Stimulated activated memory B cell treated with anti-CD40 and anti-IgM and Interleukin-4, amounts not matched to agents 10 μg/mL and 1 μg/mL and 100 μg/mL, for 72 hours (primary cell): ENCODE measurements at regions not wholly inside any gene's neighbourhood (a gene's known extent, or its start where the extent isn't known, plus 50 kb on each side); places are given as distances from the start of the nearest gene placed in this dataset.

Experiments
- ATAC-seq: fragments of 150-1000 bp; cut with Tn5 transposase; 2 replicates; pipeline ENCODE4 v1.10.0; 2021
- H3K27ac Mint-ChIP-seq: one replicate; pipeline ENCODE4 v1.8.0; 2022; ENCODE audit warnings: mild to moderate bottlenecking, mixed read lengths
- H3K27me3 Mint-ChIP-seq: one replicate; pipeline ENCODE4 v1.8.0; 2022; ENCODE audit warnings: mixed read lengths
- H3K36me3 Mint-ChIP-seq: one replicate; pipeline ENCODE4 v1.8.0; 2022; ENCODE audit warnings: mixed read lengths
- H3K4me1 Mint-ChIP-seq: one replicate; pipeline ENCODE4 v1.8.0; 2022; ENCODE audit warnings: mixed read lengths
- H3K4me3 Mint-ChIP-seq: one replicate; pipeline ENCODE4 v1.8.0; 2022; ENCODE audit warnings: mild to moderate bottlenecking, moderate library complexity, mixed read lengths
- H3K9me3 Mint-ChIP-seq: one replicate; pipeline ENCODE4 v1.8.0; 2022; ENCODE audit warnings: mixed read lengths

DNA sequence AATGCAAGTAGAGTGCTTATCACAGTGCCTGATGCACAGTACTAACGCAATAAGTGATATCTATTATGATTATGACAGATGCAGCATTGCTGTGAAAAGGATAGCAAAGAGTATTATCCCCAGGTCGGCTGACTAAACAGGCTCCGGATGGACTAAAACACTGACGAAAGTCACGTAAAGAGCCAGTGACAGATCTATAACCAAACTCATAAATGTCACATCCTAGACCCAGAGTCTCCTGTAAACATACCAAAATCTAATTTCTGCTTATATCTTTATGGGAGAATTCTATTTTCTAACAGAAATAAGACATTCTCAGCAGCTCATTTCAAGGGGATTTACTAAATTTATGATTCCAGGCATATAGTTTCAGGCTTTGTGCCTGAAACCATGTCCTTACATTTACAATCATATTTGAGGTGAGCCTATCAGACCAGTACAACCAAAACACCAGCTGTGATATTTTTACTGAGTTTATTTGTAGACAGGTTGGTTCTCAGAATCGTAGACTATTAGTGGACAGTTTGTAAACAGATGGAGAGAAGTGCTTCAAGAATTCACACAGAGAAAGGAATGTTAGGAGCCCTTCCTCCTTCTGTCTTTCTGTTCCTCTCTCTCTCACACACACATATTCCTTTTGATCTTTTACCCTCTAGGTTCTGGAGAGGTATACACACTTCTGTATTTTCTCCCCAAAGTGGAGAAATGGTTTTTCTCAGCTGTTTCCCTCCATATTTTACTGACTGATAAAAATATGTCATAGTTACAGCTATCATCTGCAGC, 52.4 kb upstream of the WDR26 start:
- no peak for ATAC-seq
- H3K4me3 Mint-ChIP-seq: no peak overlapping the region
- no peaks in the 10 kb centered on the region for H3K27me3 Mint-ChIP-seq
- peaks cover 5% of the 10 kb centered on the region for H3K4me1 Mint-ChIP-seq
- no peak overlapping the region for H3K27ac Mint-ChIP-seq
- H3K36me3 Mint-ChIP-seq: peaks cover 7% of the 10 kb centered on the region
- H3K9me3 Mint-ChIP-seq: peaks cover 4% of the 10 kb centered on the region

DNA sequence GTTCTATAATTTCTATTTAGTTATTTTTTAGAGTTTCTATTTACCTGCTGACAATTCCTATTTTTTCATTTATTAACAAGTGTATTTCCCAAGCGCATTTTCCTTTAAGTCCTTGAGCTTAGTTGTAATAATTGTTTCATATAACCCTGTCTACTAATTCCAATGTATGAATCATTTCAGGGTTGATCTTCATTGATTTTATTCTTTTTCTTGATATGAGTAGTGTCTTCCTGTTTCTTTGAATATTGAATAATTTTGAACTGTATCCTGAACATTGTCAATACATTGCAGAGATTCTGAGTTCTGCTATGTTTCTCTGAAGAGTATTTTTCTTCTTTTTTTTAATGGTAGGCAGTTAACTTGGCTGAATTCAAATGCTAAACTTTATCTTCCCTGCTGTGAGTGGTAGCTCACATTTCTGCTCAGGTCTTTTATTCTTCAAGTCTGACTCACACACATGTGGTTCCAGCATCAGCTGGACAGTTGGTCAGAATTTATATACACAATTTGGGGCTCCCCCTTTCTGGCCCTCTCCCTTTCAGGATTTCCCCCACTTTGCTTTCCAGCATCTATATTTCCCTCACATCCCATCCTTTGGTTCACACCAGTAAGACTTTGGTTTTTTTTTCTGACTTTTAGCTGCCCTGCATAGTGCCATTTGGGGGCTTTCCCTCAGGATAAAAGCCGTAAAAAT, 54.4 kb upstream of the WDR26 start:
- ATAC-seq: no peak
- Mint-ChIP-seq H3K36me3 (peaks cover 7% of the 10 kb centered on the region), H3K27ac (no peak overlapping the region), H3K9me3 (peaks cover 4% of the 10 kb centered on the region), H3K4me1 (peaks cover 5% of the 10 kb centered on the region), H3K4me3 (no peak overlapping the region), H3K27me3 (no peaks in the 10 kb centered on the region)

DNA sequence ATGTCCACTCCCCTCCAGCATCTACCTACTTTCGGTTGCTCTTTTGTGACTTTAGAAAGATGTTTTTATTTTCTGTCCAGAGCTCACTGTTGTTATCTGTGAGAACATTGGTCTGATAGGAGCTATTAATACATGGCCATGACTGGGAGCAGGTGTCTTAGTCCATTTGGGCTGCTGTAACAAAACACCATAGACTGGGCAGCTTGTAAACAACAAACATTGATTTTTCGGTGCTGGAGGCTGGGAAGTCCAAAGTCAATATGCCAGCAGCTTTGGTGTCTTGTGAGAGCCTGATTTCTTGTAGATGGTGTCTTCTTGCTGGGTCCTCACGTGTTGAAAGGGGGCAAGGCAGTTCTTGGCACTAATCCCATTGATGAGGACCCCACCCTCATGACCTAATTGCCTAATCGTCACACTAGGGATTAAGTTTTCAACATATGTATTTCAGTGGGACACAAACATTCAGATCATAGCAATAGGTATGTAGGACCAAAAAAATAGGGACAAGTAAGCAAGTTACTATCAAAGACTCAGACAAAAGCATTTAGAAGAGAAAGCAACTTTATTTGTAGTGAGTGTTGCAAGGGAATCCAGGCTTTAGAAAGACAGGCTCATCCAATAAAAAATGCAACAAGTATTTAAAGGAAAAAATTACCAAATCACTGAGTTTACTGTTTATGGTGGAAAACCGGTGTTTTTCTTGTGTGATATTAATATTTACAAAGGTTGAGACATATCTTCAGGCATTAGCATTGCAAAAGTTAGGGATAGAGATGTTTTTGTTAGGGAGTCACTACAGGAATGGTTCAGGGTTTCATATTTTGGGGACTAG, 55.2 kb upstream of the WDR26 start:
- no peak overlapping the region for H3K4me3 Mint-ChIP-seq
- no peak overlapping the region for H3K27ac Mint-ChIP-seq
- H3K27me3 Mint-ChIP-seq: no peaks in the 10 kb centered on the region
- peaks cover 5% of the 10 kb centered on the region for H3K4me1 Mint-ChIP-seq
- H3K9me3 Mint-ChIP-seq: peaks cover 4% of the 10 kb centered on the region
- no peak for ATAC-seq
- peaks cover 7% of the 10 kb centered on the region for H3K36me3 Mint-ChIP-seq

DNA sequence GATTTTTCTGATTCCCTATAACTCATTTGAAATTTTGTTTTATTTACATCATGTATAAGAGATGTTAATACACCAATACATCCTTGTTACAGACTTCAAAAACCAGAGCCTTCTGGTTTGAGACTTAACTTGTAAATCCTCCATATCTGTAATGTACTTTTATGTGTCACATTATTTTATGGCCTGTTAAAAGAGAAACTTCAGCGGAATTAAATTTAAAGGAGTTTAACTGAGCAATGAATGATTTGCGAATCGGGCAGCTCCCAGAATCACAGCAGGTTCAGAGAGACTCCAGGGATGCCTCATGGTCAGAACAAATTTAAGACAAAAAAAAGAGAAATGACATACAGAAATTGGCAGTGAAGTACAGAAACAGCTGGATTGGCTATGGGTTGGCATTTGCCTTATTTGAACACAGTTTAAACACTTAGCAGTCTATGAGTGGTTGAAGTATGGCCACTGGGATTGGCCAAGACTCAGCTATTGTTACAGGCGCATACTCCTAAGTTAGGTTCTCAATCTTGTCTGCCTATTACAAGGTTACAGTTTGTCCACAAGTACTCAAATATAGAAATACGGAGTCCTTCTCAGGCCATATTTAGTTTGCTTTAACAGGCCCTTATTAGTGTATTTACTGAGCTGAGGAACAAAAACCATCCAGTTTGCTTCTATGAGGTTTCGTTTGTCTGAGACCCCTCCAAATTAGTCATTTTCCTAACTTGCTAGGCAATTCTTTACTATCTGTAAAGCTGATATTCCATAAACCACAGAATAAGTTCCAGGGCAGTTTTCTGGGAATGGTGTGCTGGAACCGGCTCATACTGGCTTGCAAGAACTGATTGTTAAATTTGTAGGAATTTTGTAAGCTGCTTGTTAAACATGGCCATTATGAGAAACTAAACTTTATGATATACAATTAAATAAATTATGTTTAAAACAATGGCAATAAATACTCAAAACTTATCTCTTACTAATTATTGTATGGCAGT, 56.2 kb upstream of the WDR26 start:
- ATAC-seq: no peak
- no peak overlapping the region for H3K4me3 Mint-ChIP-seq

DNA sequence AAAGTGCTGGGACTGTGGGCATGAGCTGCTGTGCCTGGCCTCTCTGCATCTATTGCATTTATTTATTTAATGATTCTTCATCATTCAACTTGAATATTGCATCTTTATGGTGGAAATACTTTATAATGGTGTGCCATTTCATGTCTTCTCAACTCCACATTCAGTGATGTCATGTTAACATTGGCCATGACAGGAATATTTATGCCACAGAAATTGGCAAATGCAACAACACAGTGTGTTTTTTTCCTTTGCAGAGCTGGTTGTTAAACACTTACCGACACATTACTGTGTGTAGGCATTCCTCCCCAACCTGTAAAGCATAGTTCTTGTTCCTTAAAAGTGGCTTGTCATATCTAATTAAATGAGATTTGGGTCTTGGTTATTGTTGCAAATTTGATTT, 57.4 kb upstream of the WDR26 start:
- H3K9me3 Mint-ChIP-seq: peaks cover 8% of the 10 kb centered on the region
- H3K4me3 Mint-ChIP-seq: no peak overlapping the region
- H3K36me3 Mint-ChIP-seq: peaks cover 19% of the 10 kb centered on the region
- no peak overlapping the region for H3K27ac Mint-ChIP-seq
- ATAC-seq: no peak
- H3K27me3 Mint-ChIP-seq: no peaks in the 10 kb centered on the region
- H3K4me1 Mint-ChIP-seq: peaks cover 8% of the 10 kb centered on the region

More for the DNA sequence above, 56.2 kb upstream of the WDR26 start:
- no peaks in the 10 kb centered on the region for H3K27me3 Mint-ChIP-seq
- H3K9me3 Mint-ChIP-seq: peaks cover 4% of the 10 kb centered on the region
- peaks cover 14% of the 10 kb centered on the region for H3K36me3 Mint-ChIP-seq
- H3K27ac Mint-ChIP-seq: no peak overlapping the region
- peaks cover 5% of the 10 kb centered on the region for H3K4me1 Mint-ChIP-seq

DNA sequence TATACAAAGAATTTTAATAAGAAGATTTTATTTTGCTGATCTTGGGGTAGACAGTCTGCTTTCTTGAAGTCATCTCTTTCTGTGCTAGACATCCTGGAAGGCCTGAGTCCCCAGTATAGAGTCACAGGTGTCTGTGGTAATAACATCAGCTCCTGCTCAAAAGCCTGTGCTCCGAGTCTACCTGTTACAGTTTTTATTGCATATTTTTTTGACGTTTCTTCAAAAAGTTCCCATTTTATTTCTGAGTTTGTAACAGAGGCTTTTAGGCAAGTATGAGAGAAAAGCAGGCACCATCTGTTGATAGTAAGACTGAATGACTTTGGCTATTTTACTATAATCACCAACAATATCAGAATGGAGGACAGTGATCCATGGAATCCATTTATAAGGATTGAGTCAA, 58.0 kb upstream of the WDR26 start:
- Mint-ChIP-seq H3K27me3 (no peaks in the 10 kb centered on the region), H3K4me3 (no peak overlapping the region), H3K36me3 (peaks cover 20% of the 10 kb centered on the region), H3K9me3 (peaks cover 9% of the 10 kb centered on the region), H3K27ac (no peak overlapping the region), H3K4me1 (peaks cover 15% of the 10 kb centered on the region)
- ATAC-seq: no peak

DNA sequence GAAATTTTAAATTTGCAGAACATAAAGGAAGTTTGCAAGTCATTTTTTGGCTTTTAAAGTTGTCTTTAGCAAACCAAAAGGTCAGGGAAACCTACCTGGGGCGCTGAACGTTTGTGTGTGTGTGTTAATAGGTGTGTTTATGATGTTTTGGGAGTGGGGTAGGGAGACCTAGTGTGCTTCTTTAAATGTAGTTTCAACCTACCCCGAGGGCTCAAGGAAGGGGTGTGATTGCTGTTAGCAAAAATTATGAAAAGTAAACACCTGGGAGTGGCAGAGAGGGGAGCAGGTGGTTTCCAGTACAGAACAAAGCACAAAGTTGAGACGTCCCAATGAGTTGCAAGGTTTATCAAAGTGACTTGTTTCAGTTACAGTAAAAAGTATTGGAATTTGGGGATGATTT, 58.7 kb upstream of the WDR26 start:
- Mint-ChIP-seq H3K27ac (no peak overlapping the region), H3K9me3 (peaks cover 9% of the 10 kb centered on the region), H3K27me3 (no peaks in the 10 kb centered on the region), H3K4me3 (no peak overlapping the region), H3K36me3 (peaks cover 20% of the 10 kb centered on the region), H3K4me1 (peaks cover 21% of the 10 kb centered on the region)
- ATAC-seq: no peak

DNA sequence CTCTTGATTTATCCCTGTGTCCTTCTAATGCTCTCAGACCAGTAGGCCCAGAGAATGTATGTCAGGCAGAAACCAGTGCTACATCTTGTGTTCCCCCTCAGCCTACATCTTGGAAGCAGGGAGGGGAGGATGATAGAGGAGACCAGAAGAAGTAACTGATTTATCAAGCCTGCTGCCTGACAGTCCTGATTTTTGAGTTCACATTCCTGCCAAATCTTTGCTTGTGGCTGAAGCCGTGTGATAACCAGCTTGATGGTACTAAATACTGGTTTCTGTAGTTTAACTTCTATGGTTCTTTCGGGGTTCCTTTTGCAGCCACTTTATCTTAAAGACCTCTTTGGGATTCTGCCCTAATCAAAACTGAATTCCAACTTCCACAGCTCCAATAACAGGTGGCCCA, 59.7 kb upstream of the WDR26 start:
- ATAC-seq: no peak
- Mint-ChIP-seq H3K4me1 (peaks cover 24% of the 10 kb centered on the region), H3K27me3 (no peaks in the 10 kb centered on the region), H3K27ac (no peak overlapping the region), H3K4me3 (no peak overlapping the region), H3K9me3 (peaks cover 6% of the 10 kb centered on the region), H3K36me3 (peaks cover 15% of the 10 kb centered on the region)

DNA sequence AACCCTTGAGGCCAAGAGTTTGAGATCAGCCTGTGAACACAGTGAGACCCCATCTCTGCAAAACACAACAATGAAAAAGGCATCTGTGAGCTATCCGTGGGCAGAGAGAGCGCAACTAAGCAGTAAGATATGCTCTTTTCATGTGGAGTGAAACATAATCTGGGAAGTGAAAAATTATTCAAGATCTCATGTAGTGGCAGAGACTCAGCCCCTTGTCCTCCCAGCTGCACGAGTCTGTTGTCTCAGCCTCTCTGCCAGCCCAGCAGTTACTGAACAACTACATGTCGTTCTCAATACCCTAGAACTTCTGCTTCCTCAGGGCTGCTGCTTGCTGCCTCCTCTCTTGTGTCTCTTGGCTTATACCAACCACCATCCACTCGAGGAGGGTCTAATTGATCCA, 61.3 kb upstream of the WDR26 start:
- H3K36me3 Mint-ChIP-seq: peaks cover 12% of the 10 kb centered on the region
- H3K4me3 Mint-ChIP-seq: no peak overlapping the region
- H3K9me3 Mint-ChIP-seq: peaks cover 5% of the 10 kb centered on the region
- peaks cover 27% of the 10 kb centered on the region for H3K4me1 Mint-ChIP-seq
- H3K27ac Mint-ChIP-seq: peak overlapping the region; percentile 13
- no peaks in the 10 kb centered on the region for H3K27me3 Mint-ChIP-seq
- ATAC-seq: no peak

DNA sequence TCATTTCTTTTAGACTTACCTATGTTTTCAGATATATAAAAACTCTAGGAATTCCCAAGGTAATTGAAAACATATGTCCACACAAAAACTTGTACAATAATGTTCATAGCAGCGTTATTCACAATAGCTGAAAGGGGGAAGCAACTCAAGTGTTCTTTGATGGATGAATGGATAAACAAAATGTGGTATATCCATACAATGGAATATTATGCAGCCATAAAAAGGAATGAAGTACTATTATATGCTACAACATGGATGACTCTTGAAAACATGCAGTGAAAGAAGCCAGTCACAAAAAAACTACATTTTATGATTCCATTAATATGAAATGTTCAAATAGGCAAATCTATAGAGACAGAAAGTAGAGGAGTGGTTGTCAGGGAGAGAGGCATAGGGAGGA, 62.2 kb upstream of the WDR26 start:
- Mint-ChIP-seq H3K4me3 (no peak overlapping the region), H3K27ac (peak overlapping the region; percentile 86), H3K4me1 (peaks cover 27% of the 10 kb centered on the region), H3K27me3 (no peaks in the 10 kb centered on the region), H3K36me3 (peaks cover 12% of the 10 kb centered on the region), H3K9me3 (peaks cover 5% of the 10 kb centered on the region)
- no peak for ATAC-seq

DNA sequence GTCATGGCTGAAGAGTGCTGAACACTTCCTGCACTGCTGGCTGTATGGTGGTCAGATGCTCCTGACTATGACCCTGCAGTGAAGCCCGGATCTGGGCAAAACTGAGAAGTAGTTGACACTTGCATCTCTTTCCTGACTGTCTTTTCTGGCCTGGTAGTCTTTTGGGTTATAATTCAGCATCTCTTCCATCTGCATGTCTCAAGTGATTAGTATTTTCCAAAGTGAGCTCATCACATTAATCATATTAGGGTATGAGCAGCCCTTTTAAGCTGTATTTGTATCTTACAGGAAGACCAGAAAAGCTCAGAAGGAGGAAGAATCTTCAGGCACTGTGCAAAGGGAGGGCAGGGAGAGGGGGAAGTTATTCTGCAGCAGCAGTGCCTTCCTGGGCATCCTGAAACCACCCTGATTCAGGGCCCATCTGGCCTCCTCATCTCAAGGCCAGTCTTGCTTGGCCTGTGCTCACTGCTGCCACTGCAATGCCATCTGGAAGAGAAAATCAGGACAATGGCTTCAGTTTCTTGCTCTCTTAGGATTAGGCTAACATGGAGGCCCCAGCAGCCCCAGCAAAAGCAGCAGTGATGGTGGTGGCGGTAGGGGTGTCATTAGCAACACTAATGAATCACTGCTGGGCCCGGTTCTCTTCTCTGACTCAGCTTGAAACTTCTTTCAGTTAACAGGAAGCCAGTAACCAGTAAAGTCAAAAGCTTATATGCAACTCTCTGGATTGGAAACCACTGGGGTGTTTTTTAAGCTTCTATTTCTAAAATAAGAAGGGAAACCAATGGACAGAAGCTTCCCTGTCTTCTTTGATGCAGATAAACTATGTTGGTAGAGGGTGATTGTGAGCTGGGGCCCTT, 63.3 kb upstream of the WDR26 start:
- H3K27me3 Mint-ChIP-seq: no peaks in the 10 kb centered on the region
- H3K36me3 Mint-ChIP-seq: peaks cover 12% of the 10 kb centered on the region
- peak overlapping the region; percentile 86 for H3K27ac Mint-ChIP-seq
- H3K4me1 Mint-ChIP-seq: peaks cover 34% of the 10 kb centered on the region
- peak overlapping the region; percentile 43 for H3K4me3 Mint-ChIP-seq
- ATAC-seq: peak; percentile 95
- H3K9me3 Mint-ChIP-seq: peaks cover 5% of the 10 kb centered on the region

DNA sequence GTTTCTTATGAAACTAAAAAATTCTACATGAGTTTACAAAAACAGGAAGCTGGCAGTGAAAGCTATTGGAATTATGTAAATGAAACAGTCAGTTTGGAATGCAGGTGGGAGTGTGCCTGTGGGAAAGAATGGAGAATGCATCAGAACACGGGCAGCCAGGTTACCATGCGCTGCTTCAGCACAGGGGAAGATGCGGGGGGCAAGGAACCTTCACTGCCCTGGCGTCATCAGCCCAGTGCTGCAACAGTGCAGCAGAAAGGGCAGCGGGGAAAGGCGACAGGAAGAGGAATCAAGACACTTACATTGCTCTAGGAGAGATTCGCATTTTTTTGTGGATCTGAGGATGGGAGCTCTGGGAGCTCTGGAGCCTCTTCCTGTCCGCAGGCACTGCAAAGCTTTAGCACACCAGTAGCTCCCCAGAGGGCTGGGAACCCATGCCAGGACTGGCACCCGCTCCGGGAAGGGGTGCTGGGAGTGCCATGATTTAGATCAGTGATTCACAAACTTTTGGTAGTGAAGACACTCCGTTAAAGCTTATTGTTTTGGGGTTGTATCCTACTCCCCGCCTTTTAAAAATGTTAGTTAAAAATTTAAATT, 64.1 kb upstream of the WDR26 start:
- peaks cover 5% of the 10 kb centered on the region for H3K9me3 Mint-ChIP-seq
- H3K36me3 Mint-ChIP-seq: peaks cover 12% of the 10 kb centered on the region
- peak overlapping the region; percentile 86 for H3K27ac Mint-ChIP-seq
- peaks cover 41% of the 10 kb centered on the region for H3K4me1 Mint-ChIP-seq
- peak overlapping the region; percentile 43 for H3K4me3 Mint-ChIP-seq
- no peaks in the 10 kb centered on the region for H3K27me3 Mint-ChIP-seq
- no peak for ATAC-seq

DNA sequence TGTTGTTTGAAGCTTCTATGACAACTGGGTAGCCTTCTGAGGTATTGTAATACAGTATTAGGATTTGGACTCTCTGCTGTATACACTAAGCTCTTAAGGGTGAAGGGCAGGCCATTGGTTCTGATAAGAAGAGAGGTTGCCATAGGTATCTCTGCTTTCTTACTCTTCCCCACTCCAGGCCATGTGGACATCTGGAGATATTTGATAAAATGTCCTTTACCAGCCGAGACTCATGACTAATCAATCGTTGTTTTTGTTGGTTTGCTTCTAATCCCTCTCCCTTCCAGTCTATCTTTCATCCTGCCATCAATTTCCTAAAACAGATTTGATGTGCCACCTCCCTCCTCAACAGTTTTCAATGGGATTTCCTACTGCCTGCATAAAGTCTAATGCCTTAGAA, 64.6 kb upstream of the WDR26 start:
- no peak overlapping the region for H3K27ac Mint-ChIP-seq
- peaks cover 5% of the 10 kb centered on the region for H3K9me3 Mint-ChIP-seq
- H3K27me3 Mint-ChIP-seq: no peaks in the 10 kb centered on the region
- H3K36me3 Mint-ChIP-seq: peaks cover 12% of the 10 kb centered on the region
- no peak for ATAC-seq
- H3K4me3 Mint-ChIP-seq: no peak overlapping the region
- peaks cover 46% of the 10 kb centered on the region for H3K4me1 Mint-ChIP-seq
